Spinal cord (tissue), 9 donors: ENCODE measurements at regions not wholly inside any gene's neighbourhood (a gene's known extent, or its start where the extent isn't known, plus 50 kb on each side); places are given as distances from the start of the nearest gene placed in this dataset.

Source experiments
- DNase-seq, 6 donors: peaks; one replicate each; pipeline versions ENCODE4 v3.0.0 to v3.0.0-alpha.2; 2013 to 2015; ENCODE audit warnings: low spot score in 6 of 6, low read depth in 4 of 6
- H3K27ac ChIP-seq: one replicate; pipeline ENCODE4 v1.5.1; 2013; ENCODE audit warnings: low read depth, low read length, control low read depth
- H3K27me3 ChIP-seq: one replicate; pipeline ENCODE4 v1.6.1; 2013; ENCODE audit warnings: low read length; ENCODE audit not compliant: control insufficient read depth, insufficient read depth
- H3K36me3 ChIP-seq: one replicate; pipeline ENCODE4 v1.6.1; 2013; ENCODE audit warnings: low read length; ENCODE audit not compliant: control insufficient read depth, insufficient read depth
- H3K4me1 ChIP-seq: one replicate; pipeline ENCODE4 v1.6.1; 2013; ENCODE audit warnings: low read length; ENCODE audit not compliant: control insufficient read depth, insufficient read depth
- H3K4me3 ChIP-seq: one replicate; pipeline ENCODE4 v1.5.1; 2013; ENCODE audit warnings: low read depth, low read length, control low read depth
- H3K9me3 ChIP-seq: one replicate; pipeline ENCODE4 v1.6.1; 2013; ENCODE audit warnings: low read length; ENCODE audit not compliant: control insufficient read depth, insufficient read depth
- WGBS: methylation state at CpG from one replicate; pipeline ENCODE4 v1.1.5; 2013; ENCODE audit warnings: missing lambda C conversion rate; ENCODE audit not compliant: insufficient coverage; 5-methylcytosine and 5-hydroxymethylcytosine counted together
- donor health status: healthy.

- Histone ChIP-seq H3K4me3 (no peak overlapping the region), H3K27me3 (no peaks in the 10 kb centered on the region), H3K9me3 (no peaks in the 10 kb centered on the region), H3K36me3 (no peaks in the 10 kb centered on the region), H3K4me1 (peaks cover 12% of the 10 kb centered on the region), H3K27ac (no peak overlapping the region)
- WGBS, result 90% methylated on average over 7 of the region's 20 CpGs
- DNase-seq, result peak in 1 of 6 donors; percentile 43
Measured at GRCh38 chr10:128981881-128982615, 485.0 kb upstream of the MGMT start.

DNA sequence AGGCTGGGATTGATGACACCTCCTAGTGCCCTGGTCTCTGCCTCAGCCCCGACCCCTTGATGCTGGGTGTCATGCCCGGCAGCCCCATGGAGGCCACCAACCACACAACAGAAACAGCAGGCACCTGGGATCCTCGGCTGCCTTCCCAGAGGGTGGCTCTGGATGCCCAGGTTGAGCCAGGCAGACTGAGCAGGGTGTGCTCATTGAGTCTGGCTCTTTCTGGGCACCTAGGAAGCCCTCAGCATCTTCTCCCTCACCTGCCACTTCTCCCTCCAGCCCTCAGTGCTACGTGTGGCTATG lies 484.5 kb upstream of the MGMT start:
- Histone ChIP-seq H3K9me3 (no peaks in the 10 kb centered on the region), H3K4me3 (no peak overlapping the region), H3K27me3 (no peaks in the 10 kb centered on the region), H3K36me3 (no peaks in the 10 kb centered on the region), H3K4me1 (peaks cover 12% of the 10 kb centered on the region), H3K27ac (no peak overlapping the region)
- WGBS, result 88% methylated on average over 4 of the region's 4 CpGs
- no peak for DNase-seq

DNA sequence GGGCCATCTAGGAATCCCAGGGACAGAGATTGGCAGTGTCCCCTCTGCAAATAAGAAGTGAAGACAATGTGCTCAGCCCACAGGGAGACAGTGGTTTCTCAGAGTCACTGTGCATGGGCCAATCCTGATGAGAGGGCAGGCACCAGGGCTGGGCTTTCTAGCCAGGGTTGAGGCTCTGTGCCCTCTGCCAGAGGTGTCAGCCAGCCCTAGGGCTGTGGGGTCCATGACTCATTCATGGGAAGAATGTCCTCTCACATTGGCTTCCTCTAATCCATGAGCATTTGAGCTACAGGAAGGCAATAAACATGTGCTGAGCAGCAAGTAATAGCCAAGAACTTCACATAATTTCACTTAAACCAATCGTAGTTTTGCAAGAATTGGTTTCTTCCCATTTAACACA lies 482.0 kb upstream of the MGMT start:
- H3K4me3 ChIP-seq, result no peak overlapping the region
- H3K27ac ChIP-seq, result no peak overlapping the region
- no peak for DNase-seq
- WGBS, result no CpG with 5 or more reads among the region's 1 CpG
- H3K9me3 ChIP-seq, result no peaks in the 10 kb centered on the region
- peaks cover 5% of the 10 kb centered on the region for H3K4me1 ChIP-seq
- no peaks in the 10 kb centered on the region for H3K36me3 ChIP-seq
- H3K27me3 ChIP-seq, result no peaks in the 10 kb centered on the region

- Histone ChIP-seq H3K4me3 (no peak overlapping the region), H3K36me3 (no peaks in the 10 kb centered on the region), H3K27me3 (no peaks in the 10 kb centered on the region), H3K27ac (no peak overlapping the region), H3K4me1 (peaks cover 6% of the 10 kb centered on the region), H3K9me3 (no peaks in the 10 kb centered on the region)
- DNase-seq, result no peak
- WGBS, result 88% methylated on average over 17 of the region's 17 CpGs
Measured at GRCh38 chr10:128990986-128991385, 476.1 kb upstream of the MGMT start.

DNA sequence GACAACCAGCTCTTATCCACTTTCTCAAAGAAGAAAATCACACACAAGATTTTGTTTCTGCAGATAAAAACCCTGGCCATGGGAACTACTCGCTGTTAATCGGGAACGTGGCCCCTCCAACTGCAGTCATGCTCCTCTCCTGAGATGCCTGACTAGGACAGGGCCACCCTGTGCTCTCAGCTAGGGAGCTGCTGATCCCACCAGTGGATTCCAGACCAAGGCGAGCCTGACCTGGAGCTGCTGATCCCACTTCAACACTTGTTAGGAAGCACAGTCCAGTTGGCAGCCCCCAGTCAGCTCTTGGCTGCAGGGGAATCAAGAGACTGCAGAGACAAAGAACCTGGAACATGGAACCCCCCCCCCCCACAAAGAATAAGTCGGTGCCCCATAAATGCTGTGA lies 474.3 kb upstream of the MGMT start:
- no peak for DNase-seq
- Histone ChIP-seq H3K4me1 (peaks cover 6% of the 10 kb centered on the region), H3K4me3 (no peak overlapping the region), H3K27me3 (no peaks in the 10 kb centered on the region), H3K36me3 (no peaks in the 10 kb centered on the region), H3K27ac (no peak overlapping the region), H3K9me3 (no peaks in the 10 kb centered on the region)
- 91% methylated on average over 4 of the region's 5 CpGs for WGBS

DNA sequence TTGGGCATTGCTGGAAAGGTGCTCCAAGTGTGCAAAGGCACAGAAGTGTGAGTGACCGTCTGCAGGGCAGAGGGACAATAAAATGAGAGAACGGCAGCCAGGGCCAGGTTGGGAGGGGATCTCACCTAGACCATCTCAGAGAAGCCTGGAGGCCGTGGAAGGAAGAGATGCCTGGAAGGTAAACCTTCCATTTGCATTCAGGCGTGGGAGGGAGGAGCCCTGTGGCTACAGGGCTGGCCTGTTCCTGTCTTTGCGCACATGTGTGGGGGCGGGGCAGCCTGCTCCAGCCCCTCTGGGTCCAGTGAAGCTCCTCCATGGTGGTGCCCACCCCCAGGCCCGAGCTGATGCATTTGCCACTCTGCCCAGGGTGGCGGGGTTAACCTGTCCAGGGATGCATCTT lies 473.6 kb upstream of the MGMT start:
- WGBS, result 92% methylated on average over 5 of the region's 8 CpGs
- DNase-seq, result no peak

DNA sequence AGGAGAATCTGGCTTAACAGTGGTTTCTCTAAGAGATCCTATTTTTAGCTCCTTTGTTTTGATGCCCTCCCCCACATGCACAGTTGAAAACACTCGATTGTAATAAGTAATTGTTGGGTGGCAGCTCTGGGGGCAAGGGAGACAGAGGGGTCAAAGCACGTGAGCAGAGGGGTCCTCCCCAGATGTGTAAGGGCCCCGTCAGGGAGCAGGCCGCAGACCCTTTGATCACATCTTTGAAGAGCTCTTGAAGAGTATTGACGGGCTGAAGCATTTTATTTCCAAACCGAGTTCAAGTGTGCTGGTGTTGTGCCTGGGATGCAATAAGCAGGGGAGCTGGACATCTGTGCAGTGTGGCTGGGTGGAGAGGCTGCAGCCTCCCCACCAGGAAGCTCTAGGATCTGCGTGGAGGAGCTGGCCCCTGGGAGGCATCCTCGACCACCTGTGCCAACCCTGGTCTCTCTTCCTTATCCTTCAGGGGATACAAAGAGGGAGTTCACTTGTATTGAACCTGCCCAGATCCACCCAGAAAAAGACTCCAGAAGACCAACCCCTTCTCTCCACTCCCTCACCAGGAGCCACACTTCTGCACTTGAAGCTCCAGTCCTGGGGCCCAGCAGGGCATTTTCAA lies 473.0 kb upstream of the MGMT start:
- Histone ChIP-seq H3K36me3 (no peaks in the 10 kb centered on the region), H3K4me3 (no peak overlapping the region), H3K4me1 (peaks cover 6% of the 10 kb centered on the region), H3K27me3 (no peaks in the 10 kb centered on the region), H3K9me3 (no peaks in the 10 kb centered on the region), H3K27ac (no peak overlapping the region)
- no peak for DNase-seq
- WGBS, result 78% methylated on average over 8 of the region's 8 CpGs

More for the DNA sequence above, 473.6 kb upstream of the MGMT start:
- no peak overlapping the region for H3K27ac ChIP-seq
- no peaks in the 10 kb centered on the region for H3K27me3 ChIP-seq
- no peaks in the 10 kb centered on the region for H3K9me3 ChIP-seq
- no peak overlapping the region for H3K4me3 ChIP-seq
- H3K36me3 ChIP-seq, result no peaks in the 10 kb centered on the region
- peaks cover 6% of the 10 kb centered on the region for H3K4me1 ChIP-seq

- 88% methylated on average over 2 of the region's 2 CpGs for WGBS
- H3K9me3 ChIP-seq, result no peaks in the 10 kb centered on the region
- no peak for DNase-seq
- no peaks in the 10 kb centered on the region for H3K27me3 ChIP-seq
- H3K4me1 ChIP-seq, result peaks cover 6% of the 10 kb centered on the region
- no peaks in the 10 kb centered on the region for H3K36me3 ChIP-seq
- no peak overlapping the region for H3K27ac ChIP-seq
- no peak overlapping the region for H3K4me3 ChIP-seq
Measured at GRCh38 chr10:128994598-128995143, 472.4 kb upstream of the MGMT start.

- peaks cover 6% of the 10 kb centered on the region for H3K4me1 ChIP-seq
- WGBS, result 100% methylated on average over 1 of the region's 2 CpGs
- DNase-seq, result no peak
- H3K9me3 ChIP-seq, result no peaks in the 10 kb centered on the region
- H3K27ac ChIP-seq, result no peak overlapping the region
- H3K27me3 ChIP-seq, result no peaks in the 10 kb centered on the region
- H3K36me3 ChIP-seq, result no peaks in the 10 kb centered on the region
- no peak overlapping the region for H3K4me3 ChIP-seq
Measured at GRCh38 chr10:128995676-128996075, 471.4 kb upstream of the MGMT start.

- H3K4me3 ChIP-seq, result no peak overlapping the region
- DNase-seq, result no peak
- H3K27ac ChIP-seq, result no peak overlapping the region
- WGBS, result 96% methylated on average over 8 of the region's 8 CpGs
- H3K27me3 ChIP-seq, result no peaks in the 10 kb centered on the region
- H3K9me3 ChIP-seq, result no peaks in the 10 kb centered on the region
- peaks cover 6% of the 10 kb centered on the region for H3K4me1 ChIP-seq
- no peaks in the 10 kb centered on the region for H3K36me3 ChIP-seq
Measured at GRCh38 chr10:128996092-128996491, 470.9 kb upstream of the MGMT start.
